ENCODE measurements at regions not wholly inside any gene's neighbourhood (a gene's known extent, or its start where the extent isn't known, plus 50 kb on each side); places are given as distances from the start of the nearest gene placed in this dataset.
"Not testable (repeated sequence)": the region's sequence is repeated elsewhere in the genome, so short reads cannot be mapped to it uniquely, and the experiment has no call there.

DNA sequence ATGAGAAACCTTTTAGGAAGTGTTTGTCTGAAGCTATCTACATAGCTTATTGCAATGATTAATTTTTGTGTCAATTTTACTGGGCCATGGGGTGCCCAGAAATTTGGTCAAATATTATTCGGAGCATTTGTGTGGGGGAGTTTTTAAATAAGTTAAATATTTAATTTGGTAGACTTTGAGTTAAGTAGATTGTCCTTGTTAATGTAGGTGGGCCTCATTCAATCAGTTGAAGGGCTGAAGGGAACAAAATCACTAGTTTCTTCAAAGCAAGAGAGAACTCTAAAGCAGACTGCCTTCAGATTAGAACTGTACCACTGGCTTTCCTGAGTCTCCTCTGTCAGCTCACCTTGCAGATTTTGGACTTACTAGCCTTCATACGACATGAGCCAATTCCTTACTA, 1008.6 kb upstream of the ADAMTS5 start:
- TF ChIP-seq POLR2A (IDR thresholded peaks at IDR 0.05): no peak
- TF ChIP-seq, protein P1, sequence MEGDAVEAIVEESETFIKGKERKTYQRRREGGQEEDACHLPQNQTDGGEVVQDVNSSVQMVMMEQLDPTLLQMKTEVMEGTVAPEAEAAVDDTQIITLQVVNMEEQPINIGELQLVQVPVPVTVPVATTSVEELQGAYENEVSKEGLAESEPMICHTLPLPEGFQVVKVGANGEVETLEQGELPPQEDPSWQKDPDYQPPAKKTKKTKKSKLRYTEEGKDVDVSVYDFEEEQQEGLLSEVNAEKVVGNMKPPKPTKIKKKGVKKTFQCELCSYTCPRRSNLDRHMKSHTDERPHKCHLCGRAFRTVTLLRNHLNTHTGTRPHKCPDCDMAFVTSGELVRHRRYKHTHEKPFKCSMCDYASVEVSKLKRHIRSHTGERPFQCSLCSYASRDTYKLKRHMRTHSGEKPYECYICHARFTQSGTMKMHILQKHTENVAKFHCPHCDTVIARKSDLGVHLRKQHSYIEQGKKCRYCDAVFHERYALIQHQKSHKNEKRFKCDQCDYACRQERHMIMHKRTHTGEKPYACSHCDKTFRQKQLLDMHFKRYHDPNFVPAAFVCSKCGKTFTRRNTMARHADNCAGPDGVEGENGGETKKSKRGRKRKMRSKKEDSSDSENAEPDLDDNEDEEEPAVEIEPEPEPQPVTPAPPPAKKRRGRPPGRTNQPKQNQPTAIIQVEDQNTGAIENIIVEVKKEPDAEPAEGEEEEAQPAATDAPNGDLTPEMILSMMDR (IDR thresholded peaks at IDR 0.05): no peak
- Histone ChIP-seq H3K4me3 (no peak overlapping the region), H3K27me3 (no peaks in the 10 kb centered on the region), H3K4me1 (no peaks in the 10 kb centered on the region), H3K27ac (no peak overlapping the region), H3K36me3 (no peaks in the 10 kb centered on the region), H3K9me3 (peaks cover 0 to 4% (median 0%) of the 10 kb centered on the region in 3 donors)
- intact Hi-C loops (cut with DNase I): no loop called here
- 85 to 92% methylated on average over 2 of the region's 2 CpGs for WGBS, 2 donors
- DNase-seq: no peak

- DNase-seq, H3K9me3 ChIP-seq: not testable (repeated sequence)
- 27 to 59% methylated on average over 1 of the region's 1 CpG for WGBS, 2 donors
These were observed 1007.3 kb upstream of the ADAMTS5 start for GRCh38 chr21:27974152-27974551.

DNA sequence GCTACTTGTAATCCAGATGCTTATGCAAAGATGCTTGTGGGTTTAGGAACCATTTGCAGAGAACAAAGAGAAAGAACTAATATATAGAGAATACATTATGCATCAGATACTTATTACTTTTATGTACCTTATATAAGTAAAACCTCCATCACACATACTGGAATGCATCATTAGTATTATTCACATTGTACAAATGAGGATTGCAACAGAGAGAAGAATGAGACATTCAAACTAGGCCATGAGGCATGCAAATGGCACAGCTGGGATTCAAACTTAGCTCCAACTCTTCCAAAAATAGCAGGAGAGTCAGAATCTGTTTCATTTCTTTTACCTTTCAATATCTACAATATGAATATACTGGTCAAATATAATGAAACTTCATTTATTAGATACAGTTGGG, 1001.4 kb upstream of the ADAMTS5 start:
- H3K36me3 ChIP-seq; H3K27ac ChIP-seq; DNase-seq; H3K27me3 ChIP-seq; intact Hi-C loops (cut with DNase I); H3K4me1 ChIP-seq; H3K9me3 ChIP-seq; H3K4me3 ChIP-seq: not testable (repeated sequence)

More at GRCh38 chr21:27974152-27974551, 1007.3 kb upstream of the ADAMTS5 start:
- H3K27ac ChIP-seq; H3K4me3 ChIP-seq; intact Hi-C loops (cut with DNase I); H3K4me1 ChIP-seq; H3K36me3 ChIP-seq; H3K27me3 ChIP-seq: not testable (repeated sequence)

- TF ChIP-seq, protein P1 (IDR thresholded peaks at IDR 0.05): no peak
- TF ChIP-seq POLR2A (IDR thresholded peaks at IDR 0.05): no peak
- no peaks in the 10 kb centered on the region for H3K9me3 ChIP-seq
- DNase-seq: no peak
- intact Hi-C loops (cut with DNase I): no loop called here
- 71 to 74% methylated on average over 3 of the region's 3 CpGs for WGBS, 2 donors
- H3K36me3 ChIP-seq: no peaks in the 10 kb centered on the region
- no peaks in the 10 kb centered on the region for H3K4me1 ChIP-seq
- no peak overlapping the region for H3K27ac ChIP-seq
- H3K4me3 ChIP-seq: no peak overlapping the region
- H3K27me3 ChIP-seq: no peaks in the 10 kb centered on the region
These were observed 987.8 kb upstream of the ADAMTS5 start for GRCh38 chr21:27954543-27955165.

DNA sequence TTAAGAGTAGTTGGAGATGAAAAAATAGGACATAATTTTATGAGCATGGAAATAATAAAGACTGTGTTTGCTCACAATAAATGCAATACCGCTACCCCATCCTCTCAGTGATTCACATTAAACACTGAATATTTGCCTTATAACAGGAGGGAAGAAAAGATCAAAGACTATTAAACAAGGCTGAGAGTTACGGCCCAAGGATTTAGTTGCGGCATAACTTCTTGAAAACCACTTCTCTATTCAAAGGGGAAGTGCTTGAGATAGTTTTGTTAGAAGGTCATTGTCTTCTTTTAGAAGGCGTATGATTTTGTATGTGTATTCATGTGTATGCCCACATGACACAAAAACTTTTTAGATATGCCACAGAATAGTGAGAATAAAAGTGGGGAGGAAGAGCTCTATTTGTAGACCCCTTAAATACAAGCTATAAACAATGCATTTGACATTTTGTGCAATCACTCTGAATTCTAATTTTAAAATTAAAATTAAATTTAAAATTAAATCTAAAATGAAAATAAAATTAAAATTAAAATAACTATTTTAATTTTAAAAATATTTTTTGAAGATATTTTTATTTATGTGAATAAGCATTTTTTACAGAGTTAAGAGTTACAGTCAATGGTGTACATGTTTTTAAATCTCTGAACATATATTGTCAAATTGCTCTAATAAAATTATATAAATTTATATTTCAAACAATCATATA, 986.6 kb upstream of the ADAMTS5 start:
- WGBS, 2 donors: 28 to 34% methylated on average over 4 of the region's 4 CpGs
- Histone ChIP-seq H3K27ac (no peak overlapping the region), H3K4me3 (no peak overlapping the region), H3K27me3 (no peaks in the 10 kb centered on the region), H3K9me3 (no peaks in the 10 kb centered on the region), H3K4me1 (no peaks in the 10 kb centered on the region), H3K36me3 (no peaks in the 10 kb centered on the region)
- DNase-seq: no peak
- intact Hi-C loops (cut with DNase I): no loop called here
- TF ChIP-seq, protein P1 (IDR thresholded peaks at IDR 0.05): no peak
- TF ChIP-seq POLR2A (IDR thresholded peaks at IDR 0.05): no peak

DNA sequence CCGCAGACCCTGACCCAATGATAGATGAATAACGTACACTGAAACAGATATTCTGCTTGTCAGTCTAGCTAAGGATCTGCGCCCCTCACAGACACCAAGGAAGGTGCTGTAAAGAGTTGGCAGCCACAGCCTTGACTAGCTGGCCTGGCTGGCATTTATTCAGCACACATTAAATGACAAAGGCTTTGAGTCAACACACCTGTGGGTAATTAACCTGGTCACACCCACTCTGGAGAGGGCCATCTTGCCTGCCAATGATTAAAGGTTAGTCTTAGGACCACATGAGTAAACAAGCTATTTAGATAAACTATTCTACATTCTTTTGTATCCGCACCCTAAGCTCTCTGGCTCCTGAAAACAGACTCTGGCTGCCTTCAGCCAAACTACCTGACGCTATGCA, 982.2 kb upstream of the ADAMTS5 start:
- H3K4me3 ChIP-seq; H3K4me1 ChIP-seq; H3K36me3 ChIP-seq; H3K27ac ChIP-seq; intact Hi-C loops (cut with DNase I); H3K27me3 ChIP-seq; DNase-seq; H3K9me3 ChIP-seq: not testable (repeated sequence)
- WGBS, 2 donors: 63 to 74% methylated on average over 4 to 5 of the region's 5 CpGs

DNA sequence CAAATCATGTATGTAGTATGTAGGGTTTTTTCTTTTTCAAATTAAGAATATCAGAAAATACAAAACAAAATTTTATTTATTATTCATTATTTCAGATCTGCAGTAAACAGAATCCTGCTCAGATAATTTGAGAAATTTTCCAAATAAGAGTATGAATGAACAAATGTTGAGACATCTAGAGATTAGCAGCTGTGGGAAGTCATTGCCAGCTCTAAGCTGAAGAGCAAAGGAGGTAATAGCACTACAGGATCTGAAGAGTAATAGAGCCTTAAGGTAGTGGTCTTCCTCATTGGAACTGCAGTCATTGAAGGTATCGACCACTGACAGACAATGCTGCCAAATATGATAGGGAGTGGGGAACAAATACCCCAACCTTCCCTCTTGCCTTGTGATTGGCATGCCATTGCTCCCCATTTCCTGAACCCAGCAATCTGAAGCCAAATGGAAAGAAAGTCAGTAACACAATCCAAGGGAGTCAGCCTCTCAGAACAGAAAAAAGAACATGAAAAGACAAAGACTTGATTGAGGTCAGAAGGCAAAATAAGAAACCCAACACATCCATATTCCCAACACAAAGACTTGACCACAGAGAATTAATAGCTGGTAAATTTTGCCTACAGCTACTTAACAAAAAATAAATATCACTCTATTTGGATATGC, 963.4 kb upstream of the ADAMTS5 start:
- H3K36me3 ChIP-seq; H3K9me3 ChIP-seq; H3K27me3 ChIP-seq; H3K27ac ChIP-seq; intact Hi-C loops (cut with DNase I); H3K4me3 ChIP-seq; H3K4me1 ChIP-seq; DNase-seq: not testable (repeated sequence)
- WGBS, 2 donors: 83% methylated on average over 1 of the region's 1 CpG; no CpG with 5 or more reads in 1 of the 2 donors

DNA sequence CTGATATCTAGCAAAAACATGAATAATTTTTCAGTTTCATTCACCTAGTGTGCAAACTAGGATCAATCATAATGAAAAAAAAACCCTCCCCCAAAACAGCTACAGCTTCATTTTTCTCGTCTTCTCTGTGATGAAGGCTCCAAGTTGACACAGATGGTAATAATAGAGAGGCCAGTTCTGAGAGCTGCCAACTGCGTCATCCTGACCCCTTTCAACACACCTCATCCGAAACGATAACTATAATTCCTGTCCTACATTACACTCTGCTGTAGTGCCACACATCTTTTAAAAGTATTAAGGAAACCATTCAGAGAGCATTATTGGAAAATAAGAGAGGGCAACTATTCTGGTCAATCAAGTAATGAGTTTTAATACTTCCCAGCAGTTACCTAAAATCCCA, 962.3 kb upstream of the ADAMTS5 start:
- intact Hi-C loops (cut with DNase I): not testable (repeated sequence)

GRCh38 chr21:27928534-27929115, 961.7 kb upstream of the ADAMTS5 start:
- H3K27me3 ChIP-seq, DNase-seq, H3K27ac ChIP-seq: not testable (repeated sequence)

More for the DNA sequence above, 962.3 kb upstream of the ADAMTS5 start:
- 53 to 54% methylated on average over 4 of the region's 4 CpGs for WGBS, 2 donors
- not testable (repeated sequence) for H3K4me1 ChIP-seq, H3K4me3 ChIP-seq, DNase-seq, H3K36me3 ChIP-seq, H3K27me3 ChIP-seq, H3K27ac ChIP-seq, H3K9me3 ChIP-seq

DNA sequence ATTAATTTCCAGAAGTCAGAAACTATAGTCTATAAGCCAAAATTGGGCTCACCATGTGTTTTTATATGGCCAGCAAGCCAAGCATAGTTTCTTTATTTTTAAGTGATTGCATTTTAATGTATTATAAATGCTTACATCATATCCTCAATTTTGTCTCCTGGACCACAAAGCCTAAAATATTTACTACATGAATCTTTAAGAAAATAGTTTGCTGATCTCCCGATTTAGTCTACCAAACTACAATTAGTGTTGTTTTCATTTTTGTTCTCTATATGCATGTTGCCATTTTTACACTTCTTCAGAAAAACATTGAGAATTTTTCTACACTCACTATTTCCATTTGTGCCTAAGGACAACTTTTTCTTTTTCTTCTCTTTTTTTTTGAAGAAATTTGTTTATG, 954.5 kb upstream of the ADAMTS5 start:
- H3K27me3 ChIP-seq; H3K36me3 ChIP-seq; H3K27ac ChIP-seq; H3K4me3 ChIP-seq; DNase-seq; H3K9me3 ChIP-seq; H3K4me1 ChIP-seq; intact Hi-C loops (cut with DNase I): not testable (repeated sequence)
- WGBS, 2 donors: 83 to 100% methylated on average over 1 of the region's 1 CpG

More at GRCh38 chr21:27928534-27929115, 961.7 kb upstream of the ADAMTS5 start:
- H3K4me1 ChIP-seq; intact Hi-C loops (cut with DNase I); H3K4me3 ChIP-seq; H3K9me3 ChIP-seq; H3K36me3 ChIP-seq: not testable (repeated sequence)
- 48 to 59% methylated on average over 3 of the region's 3 CpGs for WGBS, 2 donors
